Neuronal stem cell (in vitro differentiated cells): ENCODE measurements at regions not wholly inside any gene's neighbourhood (a gene's known extent, or its start where the extent isn't known, plus 50 kb on each side); places are given as distances from the start of the nearest gene placed in this dataset.

Experiments used
- DNase-seq: peaks from one replicate; pipeline ENCODE4 v3.0.0-alpha.2; 2013; ENCODE audit warnings: low spot score
- H2AFZ ChIP-seq: one replicate; pipeline ENCODE4 v1.6.1; 2013; ENCODE audit warnings: mild to moderate bottlenecking, low read length, inconsistent platforms
- H2AK5ac ChIP-seq: 2 replicates; pipeline ENCODE4 v1.6.1; 2013; ENCODE audit warnings: low read depth, mild to moderate bottlenecking, inconsistent platforms, low read length, moderate library complexity, mixed read lengths
- H2BK120ac ChIP-seq: 2 replicates; pipeline ENCODE4 v1.6.1; 2013; ENCODE audit warnings: low read depth, mild to moderate bottlenecking, inconsistent platforms, low read length, moderate library complexity, mixed read lengths
- H2BK12ac ChIP-seq: one replicate; pipeline ENCODE4 v1.6.1; 2013; ENCODE audit warnings: low read length, inconsistent platforms
- H2BK15ac ChIP-seq: 2 replicates; pipeline ENCODE4 v1.6.1; 2013; ENCODE audit warnings: mild to moderate bottlenecking, low read length, inconsistent platforms, mixed read lengths
- H2BK5ac ChIP-seq: one replicate; pipeline ENCODE4 v1.6.1; 2013; ENCODE audit warnings: inconsistent platforms, mild to moderate bottlenecking, low read length, moderate library complexity
- H3K14ac ChIP-seq: one replicate; pipeline ENCODE4 v1.6.1; 2013; ENCODE audit warnings: low read length, inconsistent platforms
- H3K18ac ChIP-seq: 2 replicates; pipeline ENCODE4 v1.6.1; 2013; ENCODE audit warnings: low read length, inconsistent platforms
- H3K23ac ChIP-seq: 2 replicates; pipeline ENCODE4 v1.6.1; 2013; ENCODE audit warnings: low read depth, mild to moderate bottlenecking, mixed read lengths, low read length, inconsistent platforms; ENCODE audit not compliant: poor library complexity
- H3K27ac ChIP-seq: replicated peaks from 3 replicates; pipeline ENCODE4 v1.5.1; 2013; ENCODE audit warnings: low read length, inconsistent platforms
- H3K27me3 ChIP-seq, 3 experiments: 2 replicates each; pipeline ENCODE4 v1.6.1; 2013; ENCODE audit warnings: low read length in 3 of 3, mild to moderate bottlenecking in 2 of 3, inconsistent platforms in 1 of 3, low read depth in 1 of 3, mixed read lengths in 1 of 3, moderate library complexity in 1 of 3; ENCODE audit not compliant: control insufficient read depth in 3 of 3, insufficient read depth in 3 of 3
- H3K36me3 ChIP-seq, 2 donors: replicated peaks in 1 of 2; 2 replicates each; pipeline ENCODE4 v1.6.1; 2013; ENCODE audit warnings: low read length in 2 of 2; ENCODE audit not compliant: control insufficient read depth in 2 of 2, insufficient read depth in 2 of 2
- H3K4ac ChIP-seq: 2 replicates; pipeline ENCODE4 v1.6.1; 2013; ENCODE audit warnings: inconsistent platforms, mild to moderate bottlenecking, low read length, moderate library complexity
- H3K4me1 ChIP-seq, 2 donors: 1 replicate in 1 of 2; 2 replicates in 1 of 2; pipeline ENCODE4 v1.6.1; 2013; ENCODE audit warnings: low read length in 2 of 2, low read depth in 1 of 2; ENCODE audit not compliant: control insufficient read depth in 2 of 2, insufficient read depth in 1 of 2
- H3K4me2 ChIP-seq: one replicate; pipeline ENCODE4 v1.6.1; 2013; ENCODE audit warnings: mild to moderate bottlenecking, low read length, inconsistent platforms; ENCODE audit not compliant: insufficient read depth, poor library complexity, severe bottlenecking
- H3K4me3 ChIP-seq, 2 donors: 2 replicates each; pipeline ENCODE4 v1.5.1; 2013; ENCODE audit warnings: low read length in 2 of 2, mild to moderate bottlenecking in 2 of 2, inconsistent platforms in 1 of 2, moderate library complexity in 1 of 2
- H3K79me1 ChIP-seq: one replicate; pipeline ENCODE4 v1.6.1; 2013; ENCODE audit warnings: low read depth, mild to moderate bottlenecking, inconsistent platforms, low read length, moderate library complexity
- H3K9ac ChIP-seq: one replicate; pipeline ENCODE4 v1.6.1; 2013; ENCODE audit warnings: mild to moderate bottlenecking, low read depth, low read length, inconsistent platforms; ENCODE audit not compliant: poor library complexity
- H3K9me3 ChIP-seq, 2 donors: replicated peaks in 1 of 2; 2 replicates each; pipeline versions ENCODE3 to v1.6.1; 2013; ENCODE audit warnings: low read length in 2 of 2, mild to moderate bottlenecking in 2 of 2, inconsistent platforms in 1 of 2, low read depth in 1 of 2, mixed read lengths in 1 of 2, moderate library complexity in 1 of 2; ENCODE audit not compliant: control insufficient read depth in 2 of 2, insufficient read depth in 1 of 2
- H4K8ac ChIP-seq: one replicate; pipeline ENCODE4 v1.6.1; 2013; ENCODE audit warnings: low read depth, mild to moderate bottlenecking, inconsistent platforms, low read length, moderate library complexity
- H4K91ac ChIP-seq: one replicate; pipeline ENCODE4 v1.6.1; 2013; ENCODE audit warnings: low read length, low read depth, mild to moderate bottlenecking, inconsistent platforms; ENCODE audit not compliant: poor library complexity
- WGBS, 2 donors: extraction: QIAGEN DNeasy Blood & Tissue Kit; methylation state at CpG; one replicate each; pipeline ENCODE4 v1.1.7; 2013; ENCODE audit warnings: missing lambda C conversion rate in 2 of 2, mixed read lengths in 1 of 2; ENCODE audit not compliant: insufficient read length in 2 of 2, insufficient replicate concordance in 1 of 2; ENCODE audit errors: extremely low coverage in 2 of 2; 5-methylcytosine and 5-hydroxymethylcytosine counted together

- WGBS, 2 donors, result no CpG with 5 or more reads among the region's 4 CpGs
- Histone ChIP-seq H4K8ac (no peak overlapping the region), H2BK15ac (no peak overlapping the region), H3K4me3 (no peak overlapping the region), H3K18ac (no peak overlapping the region), H3K27ac (no peak overlapping the region), H2AFZ (no peak overlapping the region), H3K4ac (no peak overlapping the region), H3K27me3 (no peaks in the 10 kb centered on the region), H3K4me1 (no peaks in the 10 kb centered on the region), H3K9me3 (peaks cover 0 to 3% of the 10 kb centered on the region in 2 donors), H3K9ac (no peak overlapping the region), H3K4me2 (no peak overlapping the region), H2BK120ac (no peak overlapping the region), H2AK5ac (no peak overlapping the region), H3K36me3 (no peaks in the 10 kb centered on the region), H2BK12ac (no peak overlapping the region), H4K91ac (no peak overlapping the region), H3K23ac (no peak overlapping the region), H2BK5ac (no peak overlapping the region), H3K79me1 (no peaks in the 10 kb centered on the region), H3K14ac (no peak overlapping the region)
- DNase-seq, result no peak
Observed at GRCh38 chr18:68445136-68445535, 269.8 kb downstream of the TMX3 start.

- Histone ChIP-seq H2BK120ac (no peak overlapping the region), H3K9ac (no peak overlapping the region), H3K79me1 (no peaks in the 10 kb centered on the region), H2BK15ac (no peak overlapping the region), H2BK5ac (no peak overlapping the region), H3K23ac (no peak overlapping the region), H4K8ac (no peak overlapping the region), H3K14ac (no peak overlapping the region), H2AFZ (no peak overlapping the region), H4K91ac (no peak overlapping the region), H3K9me3 (peaks cover 0 to 12% of the 10 kb centered on the region in 2 donors), H3K4me2 (no peak overlapping the region), H2BK12ac (no peak overlapping the region), H3K4me3 (no peak overlapping the region), H2AK5ac (no peak overlapping the region), H3K4ac (no peak overlapping the region), H3K18ac (no peak overlapping the region), H3K4me1 (peaks cover 4 to 16% of the 10 kb centered on the region in 2 donors), H3K27ac (no peak overlapping the region), H3K27me3 (no peaks in the 10 kb centered on the region), H3K36me3 (peaks cover 0 to 2% of the 10 kb centered on the region in 2 donors)
- WGBS, 2 donors, result no CpG with 5 or more reads among the region's 3 CpGs
- DNase-seq, result no peak
Observed at GRCh38 chr18:68441241-68441640, 273.7 kb downstream of the TMX3 start.

DNA sequence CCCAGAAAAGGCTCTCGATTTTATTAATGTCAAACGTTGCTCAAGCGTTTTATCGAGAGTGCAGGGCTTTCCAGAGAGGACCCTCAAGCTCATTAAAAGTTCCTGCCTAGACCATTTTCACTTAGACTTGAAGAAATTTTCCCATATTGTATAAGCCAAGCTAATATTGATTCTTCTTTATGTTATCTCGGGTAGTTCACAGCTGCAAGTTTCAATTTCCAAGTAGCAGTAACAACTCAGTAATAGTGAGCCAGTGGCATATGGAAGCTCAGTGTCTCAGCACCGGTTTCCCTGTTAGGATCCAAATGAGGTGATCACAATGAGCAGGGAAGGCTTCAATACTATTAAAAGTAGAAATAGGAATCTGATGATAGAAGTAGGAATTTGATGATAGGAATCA lies 274.5 kb downstream of the TMX3 start:
- Histone ChIP-seq H3K18ac (no peak overlapping the region), H3K4me1 (peaks cover 4 to 16% of the 10 kb centered on the region in 2 donors), H3K4me3 (no peak overlapping the region), H3K27me3 (no peaks in the 10 kb centered on the region), H3K27ac (no peak overlapping the region), H4K8ac (no peak overlapping the region), H2AK5ac (no peak overlapping the region), H3K9ac (no peak overlapping the region), H3K9me3 (peaks cover 0 to 12% of the 10 kb centered on the region in 2 donors), H2BK120ac (no peak overlapping the region), H3K23ac (no peak overlapping the region), H3K79me1 (no peaks in the 10 kb centered on the region), H2BK15ac (no peak overlapping the region), H3K4me2 (no peak overlapping the region), H3K4ac (no peak overlapping the region), H2BK12ac (no peak overlapping the region), H4K91ac (no peak overlapping the region), H2AFZ (peak overlapping the region; percentile 32), H3K36me3 (peaks cover 0 to 2% of the 10 kb centered on the region in 2 donors), H3K14ac (no peak overlapping the region), H2BK5ac (no peak overlapping the region)
- WGBS, 2 donors, result no CpG with 5 or more reads among the region's 6 CpGs
- DNase-seq, result no peak

DNA sequence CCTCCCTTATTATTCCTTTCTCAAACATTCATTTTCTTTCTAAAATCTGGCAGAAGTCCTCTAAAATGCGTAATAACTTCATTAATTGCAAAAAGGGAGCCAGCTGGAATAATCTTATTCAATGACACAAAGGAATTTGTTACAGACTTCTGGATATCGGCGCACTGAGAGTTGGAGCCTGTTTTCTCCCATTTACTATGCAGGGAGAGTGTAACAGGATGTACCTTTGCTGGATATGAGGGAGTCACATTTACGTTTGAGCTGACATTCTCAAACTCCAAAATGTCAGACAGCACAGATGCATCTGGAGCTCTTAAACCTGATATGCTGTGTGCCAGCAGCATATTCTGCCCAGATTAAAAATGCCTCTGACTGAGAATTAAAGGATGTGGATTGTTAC lies 275.3 kb downstream of the TMX3 start:
- H2AFZ ChIP-seq, result peak overlapping the region; percentile 78
- no peak overlapping the region for H4K8ac ChIP-seq
- peaks cover 4 to 16% of the 10 kb centered on the region in 2 donors for H3K4me1 ChIP-seq
- H3K27me3 ChIP-seq, result no peaks in the 10 kb centered on the region
- H2BK5ac ChIP-seq, result no peak overlapping the region
- no peak overlapping the region for H4K91ac ChIP-seq
- H3K4ac ChIP-seq, result no peak overlapping the region
- no peak overlapping the region for H3K9ac ChIP-seq
- WGBS, 2 donors, result no CpG with 5 or more reads among the region's 4 CpGs
- H3K79me1 ChIP-seq, result no peaks in the 10 kb centered on the region
- no peak overlapping the region for H3K27ac ChIP-seq
- no peak overlapping the region for H3K4me3 ChIP-seq
- H3K36me3 ChIP-seq, result peaks cover 0 to 2% of the 10 kb centered on the region in 2 donors
- no peak overlapping the region for H3K18ac ChIP-seq
- H2BK120ac ChIP-seq, result no peak overlapping the region
- H3K14ac ChIP-seq, result no peak overlapping the region
- H2BK15ac ChIP-seq, result no peak overlapping the region
- DNase-seq, result no peak
- H2AK5ac ChIP-seq, result no peak overlapping the region
- no peak overlapping the region for H2BK12ac ChIP-seq
- H3K9me3 ChIP-seq, result peaks cover 0 to 12% of the 10 kb centered on the region in 2 donors
- no peak overlapping the region for H3K23ac ChIP-seq
- no peak overlapping the region for H3K4me2 ChIP-seq
